Medulla oblongata (tissue), 1 donor: ENCODE measurements at regions not wholly inside any gene's neighbourhood (a gene's known extent, or its start where the extent isn't known, plus 50 kb on each side); places are given as distances from the start of the nearest gene placed in this dataset.
"Not testable (repeated sequence)": the region's sequence is repeated elsewhere in the genome, so short reads cannot be mapped to it uniquely, and the experiment has no call there.

Experiments
- DNase-seq: peaks from one replicate; pipeline ENCODE4 v3.0.0-alpha.2; 2015; ENCODE audit errors: extremely low spot score

GRCh38 chr7:54115028-54115763 lies 427.0 kb upstream of the VSTM2A start:
- DNase-seq = no peak

GRCh38 chr7:54116956-54117355 lies 425.2 kb upstream of the VSTM2A start:
- DNase-seq = no peak

- no peak for DNase-seq
Observed at GRCh38 chr7:54129035-54129434, 413.1 kb upstream of the VSTM2A start.

- DNase-seq = no peak
Observed at GRCh38 chr7:54141576-54141975, 400.6 kb upstream of the VSTM2A start.

- no peak for DNase-seq
Observed at GRCh38 chr7:54145716-54146115, 396.5 kb upstream of the VSTM2A start.

- no peak for DNase-seq
Observed at GRCh38 chr7:54153462-54153861, 388.7 kb upstream of the VSTM2A start.

GRCh38 chr7:54159088-54159487 lies 383.1 kb upstream of the VSTM2A start:
- no peak for DNase-seq

GRCh38 chr7:54161621-54162020 lies 380.6 kb upstream of the VSTM2A start:
- no peak for DNase-seq

GRCh38 chr7:54166419-54166818 lies 375.8 kb upstream of the VSTM2A start:
- no peak for DNase-seq

- DNase-seq = no peak
Observed at GRCh38 chr7:54179321-54180029, 362.7 kb upstream of the VSTM2A start.

GRCh38 chr7:54180796-54181195 lies 361.4 kb upstream of the VSTM2A start:
- DNase-seq = no peak

- no peak for DNase-seq
Observed at GRCh38 chr7:54183055-54183454, 359.1 kb upstream of the VSTM2A start.

- no peak for DNase-seq
Observed at GRCh38 chr7:54186336-54186735, 355.8 kb upstream of the VSTM2A start.

- DNase-seq = no peak
Observed at GRCh38 chr7:54187886-54188685, 354.1 kb upstream of the VSTM2A start.

- no peak for DNase-seq
Observed at GRCh38 chr7:54188843-54189242, 353.3 kb upstream of the VSTM2A start.

GRCh38 chr7:54189330-54189729 lies 352.8 kb upstream of the VSTM2A start:
- no peak for DNase-seq

- no peak for DNase-seq
Observed at GRCh38 chr7:54201501-54201900, 340.7 kb upstream of the VSTM2A start.

GRCh38 chr7:54215424-54215823 lies 326.8 kb upstream of the VSTM2A start:
- no peak for DNase-seq

GRCh38 chr7:54226030-54226429 lies 316.1 kb upstream of the VSTM2A start:
- not testable (repeated sequence) for DNase-seq

- no peak for DNase-seq
Observed at GRCh38 chr7:54242776-54243175, 299.4 kb upstream of the VSTM2A start.

GRCh38 chr7:54245020-54245419 lies 297.2 kb upstream of the VSTM2A start:
- no peak for DNase-seq

- DNase-seq = no peak
Observed at GRCh38 chr7:54249686-54250085, 292.5 kb upstream of the VSTM2A start.
